Pulmonary artery endothelial cell (primary cell): ENCODE measurements at regions not wholly inside any gene's neighbourhood (a gene's known extent, or its start where the extent isn't known, plus 50 kb on each side); places are given as distances from the start of the nearest gene placed in this dataset.
A peak's percentile ranks its signal among the peaks of the same experiment; 100 is the strongest.
"Not testable (repeated sequence)": the region's sequence is repeated elsewhere in the genome, so short reads cannot be mapped to it uniquely, and the experiment has no call there.

Source experiments
- DNase-seq: peaks from one replicate; pipeline ENCODE4 v3.0.0-alpha.2; 2011; ENCODE audit warnings: low read depth, low spot score

- DNase-seq: no peak
These were observed 690.5 kb downstream of the C12orf50 start for GRCh38 chr12:87338681-87339080.

GRCh38 chr12:87336814-87337336 is 692.3 kb downstream of the C12orf50 start:
- DNase-seq: no peak

- no peak for DNase-seq
These were observed 696.0 kb downstream of the C12orf50 start for GRCh38 chr12:87332987-87333726.

GRCh38 chr12:87330071-87330555 is 699.1 kb downstream of the C12orf50 start:
- DNase-seq: not testable (repeated sequence)

GRCh38 chr12:87329076-87329863 is 699.9 kb downstream of the C12orf50 start:
- no peak for DNase-seq

- DNase-seq: peak; percentile 72
These were observed 705.8 kb downstream of the C12orf50 start for GRCh38 chr12:87323369-87323768.

GRCh38 chr12:87320724-87321123 is 708.5 kb downstream of the C12orf50 start:
- no peak for DNase-seq

- DNase-seq: no peak
These were observed 711.9 kb downstream of the C12orf50 start for GRCh38 chr12:87317302-87317701.

- no peak for DNase-seq
These were observed 718.0 kb downstream of the C12orf50 start for GRCh38 chr12:87311206-87311605.

GRCh38 chr12:87310126-87310525 is 719.1 kb downstream of the C12orf50 start:
- no peak for DNase-seq

- DNase-seq: no peak
These were observed 723.7 kb downstream of the C12orf50 start for GRCh38 chr12:87305481-87305880.

GRCh38 chr12:87304406-87304805 is 724.8 kb downstream of the C12orf50 start:
- no peak for DNase-seq

- DNase-seq: no peak
These were observed 725.7 kb downstream of the C12orf50 start for GRCh38 chr12:87303396-87304012.

GRCh38 chr12:87302126-87302745 is 727.0 kb downstream of the C12orf50 start:
- no peak for DNase-seq

GRCh38 chr12:87290505-87290904 is 738.7 kb downstream of the C12orf50 start:
- DNase-seq: no peak

- DNase-seq: no peak
These were observed 745.3 kb downstream of the C12orf50 start for GRCh38 chr12:87283886-87284285.

GRCh38 chr12:87283111-87283510 is 746.1 kb downstream of the C12orf50 start:
- no peak for DNase-seq

GRCh38 chr12:87280893-87281292 is 748.3 kb downstream of the C12orf50 start:
- DNase-seq: no peak

- no peak for DNase-seq
These were observed 748.8 kb downstream of the C12orf50 start for GRCh38 chr12:87280356-87280755.

- no peak for DNase-seq
These were observed 754.5 kb downstream of the C12orf50 start for GRCh38 chr12:87274594-87275245.

- DNase-seq: no peak
These were observed 756.4 kb downstream of the C12orf50 start for GRCh38 chr12:87272851-87273250.
